Keratinocyte (primary cell): ENCODE measurements at regions not wholly inside any gene's neighbourhood (a gene's known extent, or its start where the extent isn't known, plus 50 kb on each side); places are given as distances from the start of the nearest gene placed in this dataset.

ENCODE experiments used
- CTCF ChIP-seq, 3 experiments: IDR thresholded peaks in 1 of 3; conservative IDR thresholded peaks in 1 of 3; optimal IDR thresholded peaks in 1 of 3; 2 replicates in 2 of 3; 3 replicates in 1 of 3; pipeline versions ENCODE3 to v1.5.1; 2011; ENCODE audit warnings: low read length in 3 of 3, mild to moderate bottlenecking in 3 of 3, moderate library complexity in 2 of 3, control low read depth in 1 of 3, inconsistent platforms in 1 of 3; ENCODE audit not compliant: insufficient read depth in 2 of 3; ENCODE audit errors: extremely low read depth in 1 of 3
- EZH2 ChIP-seq: IDR thresholded peaks from one replicate; pipeline ENCODE4 v1.6.1; 2012; ENCODE audit warnings: inconsistent platforms, mild to moderate bottlenecking, low read length, moderate library complexity

- TF ChIP-seq EZH2 (no peak), CTCF (optimal IDR thresholded peaks at IDR 0.05 in 1 of 3, IDR thresholded peaks at IDR 0.05 in 1 of 3, conservative IDR thresholded peaks at IDR 0.05 in 1 of 3; ENCODE audit: extremely low read depth in 1 of 3, insufficient read depth in 2 of 3, low read length in 3 of 3) (no peak)
These were observed 98.2 kb upstream of the PMAIP1 start for GRCh38 chr18:59801576-59801975.
